ENCODE measurements at regions not wholly inside any gene's neighbourhood (a gene's known extent, or its start where the extent isn't known, plus 50 kb on each side); places are given as distances from the start of the nearest gene placed in this dataset.
"Not testable (repeated sequence)": the region's sequence is repeated elsewhere in the genome, so short reads cannot be mapped to it uniquely, and the experiment has no call there.

DNA sequence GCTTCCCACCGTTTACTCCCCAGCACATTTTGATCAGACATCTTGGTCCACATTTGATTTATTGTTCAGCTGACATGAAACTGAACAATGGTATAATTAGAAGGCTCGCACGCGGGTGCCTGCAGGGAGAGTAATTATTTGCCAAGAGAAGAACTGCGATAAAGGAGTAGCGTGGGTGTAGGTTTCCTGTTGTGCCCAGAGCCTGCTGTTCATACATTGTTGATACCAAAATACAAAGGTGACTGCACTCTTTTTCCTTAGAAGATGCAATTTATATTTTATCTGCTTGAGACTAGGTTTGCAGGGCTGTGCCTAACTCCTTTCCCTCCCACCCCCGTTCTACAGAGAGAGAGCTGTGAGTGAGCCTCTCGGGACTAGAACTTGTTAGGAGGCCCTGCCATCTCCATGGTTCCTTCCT, 241.8 kb upstream of the MSX2 start:
- no peak for DNase-seq (ENCODE audit: low read depth in 2 of 2)

DNA sequence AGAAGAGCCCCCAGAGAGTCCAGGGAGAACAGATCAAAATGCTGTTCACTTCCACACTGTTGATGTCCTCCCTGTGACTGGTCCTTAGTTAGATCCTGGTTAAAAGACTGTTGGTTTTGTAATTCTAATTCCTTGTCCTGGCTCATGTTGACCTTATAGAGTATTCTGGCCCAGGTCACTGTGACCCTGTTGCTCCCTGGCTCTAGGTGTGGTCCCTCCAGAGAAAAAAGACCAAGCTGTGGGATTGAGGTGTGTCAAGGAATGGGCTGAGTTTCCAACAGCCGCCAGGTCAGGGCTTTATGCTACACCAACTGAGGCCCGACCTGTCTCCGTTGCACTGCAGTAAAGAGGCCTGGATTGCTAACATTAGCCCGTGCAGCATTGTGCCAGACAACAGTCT, 241.0 kb upstream of the MSX2 start:
- DNase-seq (ENCODE audit: low read depth in 2 of 2), result no peak

DNA sequence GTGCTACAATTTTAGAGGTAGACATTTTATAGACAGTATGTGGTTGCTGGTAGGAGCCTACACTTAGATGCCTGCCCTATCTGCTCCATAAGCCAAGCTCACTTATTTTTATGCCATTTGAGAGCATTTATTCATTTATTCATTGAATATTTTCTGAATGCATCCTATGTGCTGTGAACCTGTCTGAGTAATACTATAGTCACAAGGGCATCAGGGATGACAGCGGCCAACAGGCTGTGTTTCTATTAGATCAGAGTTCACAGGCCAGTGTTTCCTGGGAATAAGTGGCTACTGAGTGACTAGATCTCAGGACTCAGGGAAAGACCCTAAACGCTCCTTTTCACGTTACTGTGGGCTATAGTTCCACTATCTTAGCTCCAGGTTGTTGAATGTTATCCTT, 235.2 kb upstream of the MSX2 start:
- DNase-seq (ENCODE audit: low read depth in 2 of 2), result no peak

DNA sequence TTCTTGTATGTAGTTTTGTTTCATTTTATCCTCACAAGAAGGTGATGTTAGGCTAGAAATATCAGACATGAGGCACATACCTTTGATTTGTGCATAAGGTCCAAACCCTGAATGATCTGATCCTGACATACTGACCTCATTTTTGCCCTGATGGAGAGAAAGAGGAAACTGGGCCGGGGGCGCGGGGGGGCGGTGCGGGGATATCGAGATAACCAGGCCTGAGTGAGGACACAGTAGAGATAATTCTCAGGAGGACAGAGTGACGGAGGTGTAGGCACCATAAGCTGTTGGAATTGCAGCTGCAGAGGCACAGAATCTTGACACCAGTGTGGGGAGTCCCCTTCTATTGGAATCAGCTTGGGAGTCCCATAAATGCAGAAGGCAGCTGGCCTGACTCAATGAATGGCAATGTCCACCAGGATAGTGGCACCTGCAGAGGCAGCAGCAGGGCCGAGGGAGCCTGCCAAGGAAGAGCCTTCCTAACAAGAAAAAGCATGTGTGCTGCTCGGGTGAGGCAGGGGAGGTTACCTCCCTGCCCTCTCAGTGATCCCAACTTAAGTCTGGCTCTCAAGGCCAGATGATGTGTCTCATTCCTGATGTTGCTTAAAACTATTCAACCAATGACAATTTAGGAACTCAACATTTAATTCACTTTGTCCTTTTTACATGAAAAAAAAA, 234.3 kb upstream of the MSX2 start:
- no peak for DNase-seq (ENCODE audit: low read depth in 2 of 2)

DNA sequence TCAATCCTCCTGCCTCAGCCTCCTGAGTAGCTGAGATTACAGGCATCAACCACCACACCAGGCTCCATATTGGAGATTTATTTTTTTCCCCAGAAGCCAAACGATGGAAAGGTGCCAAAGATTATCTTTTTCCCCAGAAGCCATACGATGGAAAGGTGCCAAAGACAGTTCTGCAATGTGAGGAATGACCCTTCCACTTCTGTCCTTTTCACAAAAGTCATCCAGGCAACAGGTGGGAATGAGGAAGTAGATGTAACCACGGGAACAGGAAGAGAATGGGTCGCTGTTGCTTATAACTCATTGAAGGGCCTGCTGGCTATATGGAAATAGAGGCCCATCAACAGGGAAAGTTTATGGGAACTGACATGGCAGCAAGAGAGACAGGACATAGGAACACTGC, 233.7 kb upstream of the MSX2 start:
- no peak for DNase-seq (ENCODE audit: low read depth in 2 of 2)

DNA sequence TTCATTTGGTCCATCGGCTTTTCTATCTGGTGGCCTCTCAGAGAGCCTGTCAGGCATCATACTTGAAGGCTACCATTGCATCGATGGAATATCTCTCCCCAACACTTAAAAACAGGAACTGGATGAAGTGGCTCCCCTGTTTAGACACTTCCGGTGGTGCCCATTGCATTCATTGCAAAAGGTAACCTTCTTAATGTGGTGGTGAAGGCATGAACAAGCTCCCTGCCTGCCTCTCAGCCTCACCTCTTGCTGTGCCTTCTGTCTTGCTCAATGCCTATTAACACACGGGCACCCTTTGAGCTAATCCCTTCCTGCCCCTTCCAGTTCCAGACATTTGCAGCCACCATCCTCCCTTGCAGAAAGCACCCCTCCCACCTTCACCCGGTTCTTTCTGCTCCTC, 233.1 kb upstream of the MSX2 start:
- no peak for DNase-seq (ENCODE audit: low read depth in 2 of 2)

DNA sequence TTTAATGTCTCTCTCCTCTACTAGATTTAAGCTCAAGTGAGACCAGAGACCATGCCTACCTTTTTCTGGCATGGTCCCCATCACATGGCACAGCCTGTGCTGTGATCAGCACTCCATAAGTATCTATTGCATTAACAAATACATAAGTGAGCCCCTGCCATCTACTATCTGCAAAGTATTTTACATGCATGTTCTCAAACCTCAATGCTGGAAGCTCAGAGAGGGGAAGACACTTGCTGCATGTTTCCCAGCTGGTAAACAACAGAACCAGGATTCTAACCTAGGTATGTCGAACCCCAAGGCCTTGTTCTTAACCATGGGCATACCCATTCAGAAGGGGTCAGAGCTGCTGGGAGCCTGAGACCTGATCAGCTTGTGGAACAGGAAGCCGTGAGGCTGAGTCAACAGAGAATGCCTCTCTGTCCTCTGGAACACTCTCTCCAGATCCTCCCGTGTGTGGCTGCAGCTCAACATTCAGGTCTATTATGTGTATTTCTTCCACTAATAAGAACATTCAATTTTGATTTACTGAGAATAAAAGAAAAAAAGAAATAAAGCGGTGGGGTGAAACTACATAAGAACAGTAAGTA, 232.5 kb upstream of the MSX2 start:
- no peak for DNase-seq (ENCODE audit: low read depth in 2 of 2)

DNA sequence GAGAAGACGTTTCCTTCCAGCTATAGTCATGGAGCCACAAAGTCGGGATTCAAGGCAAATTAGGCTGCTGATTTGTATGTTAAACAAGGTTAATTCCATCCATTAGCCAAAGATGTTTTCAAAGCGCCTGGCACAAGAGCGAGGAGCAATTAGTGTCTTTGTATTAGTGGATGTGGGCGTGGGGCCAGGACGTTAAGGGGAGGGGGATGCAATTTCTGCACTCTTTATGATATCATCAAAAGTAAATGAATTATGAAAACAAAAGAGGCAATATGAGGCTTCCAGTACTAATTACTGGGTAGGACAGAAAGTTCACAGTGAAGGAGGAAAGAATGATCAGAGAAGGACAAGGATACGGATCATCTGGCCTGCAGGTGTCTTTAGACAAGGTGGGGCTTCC, 230.9 kb upstream of the MSX2 start:
- DNase-seq (ENCODE audit: low read depth in 2 of 2), result no peak

DNA sequence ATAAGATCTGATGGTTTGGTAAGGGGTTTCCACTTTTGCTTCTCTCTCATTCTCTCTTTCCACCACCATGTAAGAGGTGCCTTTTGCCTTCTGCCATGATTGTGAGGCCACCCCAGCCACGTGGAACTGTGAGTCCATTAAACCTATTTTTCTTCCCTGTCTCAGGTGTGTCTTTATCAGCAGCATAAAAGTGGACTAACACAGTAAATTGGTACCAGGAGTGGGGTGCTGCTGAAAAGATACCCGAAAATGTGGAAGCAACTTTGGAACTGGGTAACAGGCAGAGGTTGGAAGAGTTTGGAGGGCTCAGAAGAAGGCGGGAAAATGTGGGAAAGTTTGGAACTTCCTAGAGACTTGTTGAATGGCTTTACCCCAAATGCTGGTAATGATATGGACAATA, 226.4 kb upstream of the MSX2 start:
- not testable (repeated sequence) for DNase-seq (ENCODE audit: low read depth in 2 of 2)

DNA sequence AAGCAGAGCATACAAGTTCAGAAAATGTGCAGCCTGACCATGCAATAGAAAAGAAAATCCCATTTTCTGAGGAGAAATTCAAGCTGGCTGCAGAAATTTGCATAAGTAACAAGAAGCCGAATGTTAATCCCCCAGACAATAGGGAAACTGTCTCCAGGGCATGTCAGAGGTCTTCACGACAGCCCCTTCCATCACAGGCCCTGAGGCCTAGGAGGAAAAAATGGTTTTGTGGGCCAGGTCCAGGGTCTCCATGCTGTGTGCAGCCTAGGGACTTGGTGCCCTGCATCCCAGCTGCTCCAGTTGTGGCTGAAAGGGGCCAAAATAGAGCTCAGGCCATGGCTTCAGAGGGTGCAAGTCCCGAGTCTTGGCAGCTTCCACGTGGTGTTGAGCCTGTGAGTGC, 225.8 kb upstream of the MSX2 start:
- DNase-seq (ENCODE audit: low read depth in 2 of 2), result not testable (repeated sequence)

DNA sequence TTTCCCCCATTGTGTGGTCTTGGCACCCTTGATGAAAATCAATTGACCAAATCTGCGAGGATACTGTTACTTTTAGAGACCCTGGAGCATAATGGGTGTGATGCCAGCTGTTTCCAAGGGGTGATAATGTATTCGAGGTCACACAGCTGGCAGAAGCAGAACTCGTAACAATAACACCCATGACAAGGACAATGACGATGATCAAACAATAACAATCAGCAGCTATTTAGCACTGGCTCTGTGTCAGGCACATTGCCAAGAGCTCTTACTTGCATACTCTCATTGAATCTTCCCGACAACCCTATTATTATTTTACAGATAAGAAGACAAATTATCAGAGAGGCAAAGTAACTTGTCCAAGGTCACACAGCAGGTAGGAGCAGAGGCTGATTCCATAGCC, 223.7 kb upstream of the MSX2 start:
- no peak for DNase-seq (ENCODE audit: low read depth in 2 of 2)

DNA sequence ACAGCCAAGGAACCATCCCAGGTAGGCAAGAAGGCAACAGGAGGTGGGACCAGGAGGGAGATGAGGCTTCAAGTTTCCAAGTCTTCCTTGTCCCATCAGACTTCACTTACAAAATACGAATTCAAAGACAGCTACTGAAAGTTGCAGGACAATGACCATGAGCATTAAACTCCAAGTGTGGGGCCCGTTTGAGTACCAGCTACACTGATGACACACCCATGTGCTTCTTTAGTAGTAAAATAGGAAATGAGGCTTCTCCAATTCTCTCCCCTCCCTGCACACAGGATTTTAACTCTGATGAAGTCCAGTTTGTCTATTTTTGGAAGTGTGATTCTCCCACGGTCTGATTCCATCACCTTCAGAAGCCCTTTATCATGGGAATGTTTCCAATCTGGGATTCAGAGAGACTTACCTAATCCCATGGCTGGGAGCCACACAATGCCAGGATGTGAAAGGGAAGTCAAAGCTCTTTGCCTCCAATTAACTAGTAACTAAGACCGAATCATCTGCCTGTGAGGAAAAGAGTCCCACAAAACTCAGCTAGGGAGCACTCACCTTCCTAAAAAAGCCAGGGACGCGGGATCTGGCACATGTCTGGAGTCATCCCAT, 222.8 kb upstream of the MSX2 start:
- no peak for DNase-seq (ENCODE audit: low read depth in 2 of 2)

DNA sequence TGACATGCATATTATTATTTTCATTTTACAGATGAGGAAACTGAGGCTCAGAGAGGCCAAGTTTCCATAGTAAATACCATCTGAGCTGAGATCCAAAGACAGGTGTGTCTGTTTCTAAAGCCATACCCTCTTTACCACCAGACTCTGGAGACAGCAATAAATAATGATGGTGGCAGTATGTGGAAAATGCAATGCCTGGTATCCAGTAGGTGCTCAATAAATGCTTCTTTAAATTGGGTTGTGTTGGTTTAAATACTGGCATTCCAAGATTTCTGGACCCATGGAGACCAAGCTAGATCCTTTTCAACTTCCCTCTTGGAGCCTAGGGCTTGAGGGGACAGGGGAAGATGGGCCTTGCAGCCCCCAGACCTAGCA, 221.3 kb upstream of the MSX2 start:
- DNase-seq (ENCODE audit: low read depth in 2 of 2), result no peak

DNA sequence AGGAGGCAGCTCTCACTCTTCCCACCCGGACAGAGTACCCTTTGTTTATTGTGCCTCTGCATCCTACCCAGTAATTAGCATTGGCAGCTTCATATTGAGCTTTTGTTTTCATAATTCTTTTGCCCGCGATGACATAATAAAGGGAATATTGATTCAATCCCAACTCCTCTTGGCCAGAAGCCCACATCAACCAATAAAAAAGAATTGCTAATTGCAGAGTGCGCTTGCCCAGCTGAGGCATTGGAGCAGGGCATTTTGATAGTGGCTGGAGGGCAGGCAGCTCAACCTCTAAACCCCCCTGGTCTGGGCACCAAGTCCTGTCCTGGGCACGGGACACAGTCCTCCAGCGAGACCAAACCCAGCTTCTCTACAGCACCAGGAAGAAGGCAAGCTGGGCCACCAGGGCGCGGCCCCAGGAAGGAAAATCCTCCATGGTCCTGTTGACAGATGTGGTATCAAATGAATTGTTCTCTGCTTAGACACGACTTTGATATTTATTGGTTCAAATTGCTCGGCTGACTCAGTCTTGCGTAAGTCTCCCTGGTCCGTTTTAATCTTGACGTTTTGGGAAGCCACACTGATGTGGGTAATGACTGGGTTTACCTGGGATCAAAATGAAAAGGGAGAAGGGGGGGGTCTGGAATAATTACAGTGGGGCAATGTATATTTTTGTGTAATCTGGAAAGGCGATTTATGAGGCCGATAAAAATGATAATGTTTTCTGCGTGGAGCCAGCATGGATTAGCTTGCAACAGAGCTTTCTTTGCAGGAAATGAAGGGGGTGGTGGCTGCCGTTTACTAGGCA, 220.7 kb upstream of the MSX2 start:
- DNase-seq (ENCODE audit: low read depth in 2 of 2), result peak; percentile 25 to 30

DNA sequence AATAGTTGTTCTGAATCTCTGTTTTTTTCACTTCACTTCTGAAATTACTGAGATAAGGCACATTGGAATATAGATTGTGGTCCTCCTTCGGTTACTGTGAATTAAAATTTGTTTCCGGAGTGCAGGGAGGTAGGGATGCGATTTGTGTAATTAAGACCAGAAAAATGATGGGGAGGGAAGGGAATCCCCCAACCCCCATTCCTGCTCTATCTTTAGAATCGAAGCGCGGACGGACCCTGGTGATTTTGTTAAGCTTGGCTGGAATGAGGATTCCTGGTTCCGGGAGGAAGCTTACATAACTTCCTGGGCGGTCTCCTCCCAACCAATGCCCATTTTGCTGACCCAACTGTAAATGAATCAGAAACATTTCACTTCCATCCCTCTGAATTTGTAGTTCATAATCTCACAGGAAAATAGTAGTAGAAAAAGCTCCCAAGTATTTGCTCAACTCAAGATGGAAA, 220.1 kb upstream of the MSX2 start:
- no peak for DNase-seq (ENCODE audit: low read depth in 2 of 2)

DNA sequence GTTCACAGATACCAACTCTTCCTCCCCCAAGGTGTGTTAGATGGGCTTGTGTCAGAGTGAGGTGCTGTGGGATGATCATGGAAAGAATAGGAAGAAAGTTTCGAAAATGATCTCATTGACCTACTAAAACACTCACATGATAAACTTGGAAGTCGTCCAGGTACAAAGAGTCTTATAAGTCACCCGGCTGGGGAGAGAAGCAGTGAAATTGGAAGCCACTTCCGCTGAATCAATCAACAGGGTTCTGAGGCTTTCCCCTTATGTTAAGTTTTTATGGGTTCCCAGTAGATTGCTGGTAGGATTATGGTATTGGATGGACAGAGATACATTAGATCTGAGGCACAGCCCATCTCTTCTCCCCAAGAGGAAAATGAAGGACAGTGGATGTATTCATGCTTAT, 218.8 kb upstream of the MSX2 start:
- no peak for DNase-seq (ENCODE audit: low read depth in 2 of 2)

DNA sequence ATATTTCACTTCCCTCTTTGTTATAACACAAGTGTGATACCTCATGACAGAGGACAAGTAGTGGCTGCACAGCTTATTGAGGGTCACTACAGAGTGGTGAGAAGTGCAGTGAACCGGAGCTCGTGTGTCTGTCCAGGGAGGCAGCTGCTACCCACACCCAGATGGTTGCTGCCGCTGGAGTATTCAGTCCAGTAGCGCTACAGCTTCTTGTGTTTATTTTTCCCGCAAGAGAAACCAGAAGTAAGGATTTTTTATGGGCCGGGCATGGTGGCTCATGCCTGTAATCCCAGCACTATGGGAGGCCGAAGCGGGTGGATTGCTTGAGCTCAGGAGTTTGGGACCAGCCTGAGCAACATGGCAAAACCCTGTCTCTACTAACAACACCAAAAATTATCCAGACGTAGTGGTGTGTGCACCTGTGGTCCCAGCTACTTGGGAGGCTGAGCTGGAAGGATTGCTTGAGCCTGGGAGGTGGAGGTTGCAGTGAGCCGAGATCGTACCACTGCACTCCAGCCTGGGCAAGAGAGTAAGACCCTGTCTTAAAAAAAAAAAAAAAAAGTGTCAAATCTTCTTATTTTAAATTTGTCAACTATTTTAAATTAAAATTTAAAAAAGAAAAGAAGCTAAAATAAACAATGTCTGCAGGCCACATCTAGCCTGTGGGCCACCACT, 213.5 kb upstream of the MSX2 start:
- DNase-seq (ENCODE audit: low read depth in 2 of 2), result not testable (repeated sequence)

DNA sequence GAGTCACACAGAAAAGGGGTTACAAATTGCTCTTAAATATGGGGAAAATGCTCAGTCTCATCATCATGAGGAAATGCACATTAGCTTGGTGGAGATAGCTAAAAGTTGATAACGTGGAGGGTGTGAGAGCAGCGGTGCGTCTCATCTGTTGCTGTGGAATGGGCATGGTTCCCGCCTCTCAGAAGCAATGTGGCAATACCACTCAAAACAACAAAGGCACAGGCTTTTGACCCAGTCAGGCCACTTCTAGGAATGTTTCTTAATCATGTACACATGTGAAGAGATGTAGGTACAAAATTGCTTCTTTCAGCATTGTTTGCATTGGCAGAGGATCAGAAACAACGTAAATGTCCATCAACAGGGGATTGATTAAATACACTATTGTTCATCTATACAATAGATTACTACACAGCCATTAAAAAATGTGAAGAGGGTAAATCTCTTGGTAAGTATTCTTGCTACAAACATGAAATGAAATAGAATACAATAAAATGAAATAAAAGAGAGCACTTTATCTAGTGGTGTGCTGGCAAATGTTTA, 212.6 kb upstream of the MSX2 start:
- no peak for DNase-seq (ENCODE audit: low read depth in 2 of 2)

DNA sequence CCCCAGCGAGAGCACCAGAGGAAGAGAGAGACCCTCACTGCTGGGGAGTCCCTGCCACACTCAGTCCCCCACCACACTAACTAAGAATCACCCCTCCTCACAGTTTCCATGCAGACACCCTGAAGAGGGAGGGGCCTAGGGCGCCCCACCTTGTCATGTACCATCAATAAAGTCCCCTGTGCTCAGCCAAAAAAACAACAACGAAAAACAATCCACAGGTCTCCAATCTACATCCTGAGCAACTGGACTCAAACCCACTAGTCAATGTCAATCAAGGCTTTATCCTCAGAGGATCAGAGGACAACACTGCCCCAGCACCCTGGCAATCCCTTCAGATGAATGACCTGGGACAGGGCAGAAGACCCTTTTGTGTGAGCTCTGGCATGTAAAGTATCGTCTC, 210.1 kb upstream of the MSX2 start:
- DNase-seq (ENCODE audit: low read depth in 2 of 2), result no peak

DNA sequence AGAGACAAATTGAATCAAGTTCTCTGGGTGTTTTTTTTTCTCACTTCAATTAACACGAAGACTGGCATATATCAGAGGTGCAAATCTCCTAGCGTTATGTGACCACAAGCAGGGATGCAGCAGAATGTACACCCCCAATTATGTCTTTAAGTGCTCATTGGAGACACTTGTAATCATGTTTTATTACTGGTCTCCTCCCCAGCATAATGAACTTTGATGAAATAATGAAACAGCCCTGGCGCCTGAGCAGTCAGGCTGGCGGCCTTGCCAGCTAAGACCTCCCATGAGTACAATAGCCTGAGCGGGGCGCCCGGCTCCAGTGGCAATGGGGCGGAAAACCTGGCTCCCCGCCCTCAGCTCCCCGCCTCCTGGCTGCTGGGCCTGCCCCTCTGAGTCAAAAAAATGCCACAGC, 209.4 kb upstream of the MSX2 start:
- DNase-seq (ENCODE audit: low read depth in 2 of 2), result no peak

DNA sequence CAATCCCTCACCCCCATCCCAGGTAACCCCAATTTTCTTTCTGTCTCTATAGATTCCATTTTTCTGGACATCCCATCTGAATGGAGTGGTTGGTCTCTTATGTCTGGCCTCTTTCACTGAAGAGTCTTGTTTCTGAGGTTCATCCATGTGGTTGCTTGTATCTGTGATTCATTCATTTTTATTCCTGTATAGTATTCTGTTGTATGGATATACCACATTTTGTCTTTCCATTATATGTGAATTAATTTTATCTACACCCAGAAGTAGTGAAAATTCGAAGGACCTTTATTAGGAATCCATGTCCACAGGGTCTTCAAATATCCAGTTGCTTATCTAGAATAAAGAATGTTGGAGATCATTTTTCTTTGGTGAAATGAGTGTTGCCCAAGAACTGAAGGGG, 207.6 kb upstream of the MSX2 start:
- DNase-seq (ENCODE audit: low read depth in 2 of 2), result no peak

DNA sequence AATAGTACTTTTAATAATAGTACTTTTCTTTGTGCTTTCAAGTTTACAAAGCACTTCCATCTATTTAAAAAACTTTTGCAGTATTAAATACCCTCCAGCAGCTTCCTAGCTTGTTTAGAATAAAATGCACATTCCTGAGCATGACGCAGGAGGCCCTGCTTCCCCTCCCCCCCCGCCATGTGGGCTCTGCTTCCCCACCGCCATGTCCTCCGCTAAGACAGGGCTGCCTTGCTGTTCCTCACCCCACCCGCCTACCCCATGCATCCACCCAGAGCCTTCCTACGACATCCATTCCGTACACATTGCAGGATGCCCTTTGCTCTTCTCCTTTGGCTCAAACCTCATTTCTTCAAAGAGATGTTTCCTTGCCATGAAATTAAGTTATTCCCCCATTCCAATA, 205.9 kb upstream of the MSX2 start:
- DNase-seq (ENCODE audit: low read depth in 2 of 2), result no peak
